Uterus (tissue), 3 donors: ENCODE measurements at regions not wholly inside any gene's neighbourhood (a gene's known extent, or its start where the extent isn't known, plus 50 kb on each side); places are given as distances from the start of the nearest gene placed in this dataset.

Experiments
- DNase-seq, 2 donors: peaks; one replicate each; pipeline ENCODE4 v3.0.0-alpha.2; 2019 to 2020
- H3K27ac ChIP-seq, 2 donors: fragments of 200-600 bp; sonication (generic); 1 replicate in 1 of 2; 2 replicates in 1 of 2; pipeline ENCODE4 v1.5.1; 2016 to 2018
- H3K27me3 ChIP-seq, 2 donors: fragments of 200-600 bp; sonication (generic); one replicate each; pipeline ENCODE4 v1.5.1; 2018 to 2019; ENCODE audit warnings: control low read depth in 1 of 2
- H3K36me3 ChIP-seq, 2 donors: fragments of 200-600 bp; sonication (generic); one replicate each; pipeline ENCODE4 v1.5.1; 2019; ENCODE audit warnings: control low read depth in 1 of 2
- H3K4me1 ChIP-seq, 2 donors: fragments of 200-600 bp; sonication (generic); one replicate each; pipeline ENCODE4 v1.5.1; 2018 to 2019; ENCODE audit warnings: control low read depth in 1 of 2
- H3K4me3 ChIP-seq, 2 donors: fragments of 200-600 bp; sonication (generic); 1 replicate in 1 of 2; 2 replicates in 1 of 2; pipeline ENCODE4 v1.5.1; 2018 to 2019; ENCODE audit warnings: mild to moderate bottlenecking in 1 of 2
- H3K9me3 ChIP-seq, 2 donors: fragments of 200-600 bp; sonication (generic); one replicate each; pipeline ENCODE4 v1.5.1; 2019; ENCODE audit warnings: control low read depth in 1 of 2
- CTCF ChIP-seq, 4 experiments: fragments of 200-600 bp in 2 of 4; fragments of 450-650 bp in 2 of 4; sonication (generic) in 2 of 4; IDR thresholded peaks; one replicate each; pipeline ENCODE4 v1.5.1; 2016 to 2019; ENCODE audit warnings: antibody characterized with exemption in 4 of 4, mild to moderate bottlenecking in 2 of 4, moderate library complexity in 1 of 4
- POLR2A ChIP-seq, 2 donors: fragments of 450-650 bp; IDR thresholded peaks; one replicate each; pipeline ENCODE4 v1.6.1; 2016; ENCODE audit warnings: antibody characterized with exemption in 2 of 2, mild to moderate bottlenecking in 1 of 2, moderate library complexity in 1 of 2
- intact Hi-C: fragments of 100-400 bp; cut with DNase I; formaldehyde crosslinking; loops from one replicate; pipeline ENCODE4 v1.15.1; 2023; ENCODE audit warnings: low total_unique reads
- donor health status: DM: yes; HTN: yes; CAD: no.

GRCh38 chr2:128834880-128835252, 516.2 kb upstream of the HS6ST1 start:
- no peaks in the 10 kb centered on the region for H3K9me3 ChIP-seq
- intact Hi-C loops = no loop called here
- H3K4me3 ChIP-seq = no peak overlapping the region
- H3K36me3 ChIP-seq = no peaks in the 10 kb centered on the region
- no peaks in the 10 kb centered on the region for H3K27me3 ChIP-seq
- H3K27ac ChIP-seq = no peak overlapping the region
- DNase-seq = no peak
- no peaks in the 10 kb centered on the region for H3K4me1 ChIP-seq
- no peak for TF ChIP-seq CTCF (IDR thresholded peaks at IDR 0.05)
- no peak for TF ChIP-seq POLR2A (IDR thresholded peaks at IDR 0.05)

DNA sequence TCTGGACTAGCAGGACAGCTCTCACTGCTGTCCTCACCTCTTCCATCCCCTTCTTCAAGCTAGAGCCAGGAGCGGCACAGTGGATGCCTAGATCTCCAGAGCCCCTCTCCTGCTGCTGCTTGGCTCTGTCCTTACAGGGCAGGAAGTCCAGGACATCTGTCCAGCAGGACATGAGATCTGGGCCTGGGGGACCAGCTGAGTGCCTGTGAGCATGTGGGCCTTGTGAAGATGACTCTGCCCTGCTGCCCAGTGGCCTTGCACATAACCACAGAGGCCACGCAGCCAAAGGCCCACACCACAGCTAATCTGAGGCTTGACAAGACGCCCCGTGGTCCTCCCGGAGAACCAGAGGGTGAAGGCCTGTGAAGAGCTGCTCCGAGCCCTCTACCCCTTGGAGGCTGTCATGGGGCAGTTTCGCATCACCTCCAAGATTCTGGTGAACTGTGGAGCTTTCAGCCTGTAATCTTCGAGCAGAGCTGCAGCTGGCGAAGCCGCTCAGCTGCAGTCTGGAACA, 516.7 kb upstream of the HS6ST1 start:
- TF ChIP-seq CTCF (IDR thresholded peaks at IDR 0.05) = no peak
- TF ChIP-seq POLR2A (IDR thresholded peaks at IDR 0.05) = no peak
- H3K27me3 ChIP-seq = no peaks in the 10 kb centered on the region
- no peak overlapping the region for H3K4me3 ChIP-seq
- no peaks in the 10 kb centered on the region for H3K36me3 ChIP-seq
- H3K27ac ChIP-seq = no peak overlapping the region
- H3K9me3 ChIP-seq = no peaks in the 10 kb centered on the region
- no peak for DNase-seq
- intact Hi-C loops = no loop called here
- no peaks in the 10 kb centered on the region for H3K4me1 ChIP-seq

DNA sequence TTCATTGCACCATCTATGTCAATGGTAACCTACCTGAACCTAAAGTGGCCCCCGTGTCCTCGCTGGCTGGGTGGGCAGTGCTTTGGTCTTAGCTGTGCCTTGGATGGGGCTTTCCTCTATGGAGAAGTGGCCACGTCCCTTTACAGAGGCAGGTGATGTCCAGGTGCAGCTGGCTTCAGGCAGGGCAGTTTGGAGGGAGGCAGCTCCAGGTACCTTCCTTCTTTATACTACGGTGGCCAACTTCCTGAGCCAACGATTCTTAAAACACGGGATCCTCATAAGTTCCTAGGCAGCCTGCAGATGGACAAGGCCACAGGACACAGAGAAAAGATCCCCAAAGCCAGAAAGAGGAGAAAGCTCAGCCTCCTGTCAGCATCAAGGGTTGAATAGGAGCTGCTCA, 517.3 kb upstream of the HS6ST1 start:
- DNase-seq = no peak
- H3K27me3 ChIP-seq = no peaks in the 10 kb centered on the region

DNA sequence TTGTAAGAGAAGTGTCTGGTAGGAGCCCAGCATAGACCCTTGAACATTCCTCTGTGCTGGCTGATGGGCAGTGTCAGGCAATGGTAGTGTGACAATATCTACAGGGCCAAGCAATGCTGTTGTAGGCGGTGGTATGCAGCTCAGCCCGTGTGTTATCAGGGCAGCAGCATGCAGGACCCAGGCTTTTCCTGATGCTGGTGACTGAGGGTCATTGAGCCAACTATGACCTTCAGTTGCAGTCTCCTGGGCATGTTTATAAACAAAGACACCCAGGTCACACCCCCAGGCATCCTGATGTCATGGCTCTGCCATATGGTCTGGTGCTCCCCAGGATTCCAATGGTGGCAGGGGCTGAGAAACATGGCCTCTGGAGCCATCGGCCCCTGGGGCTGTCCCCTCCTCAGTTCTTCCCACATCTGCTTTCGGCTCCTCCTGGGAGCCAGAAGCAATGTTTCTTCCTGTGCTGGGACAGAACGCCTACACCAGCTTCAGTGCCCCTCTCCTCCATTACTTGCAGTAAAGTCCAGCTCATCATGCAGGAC, 518.0 kb upstream of the HS6ST1 start:
- Histone ChIP-seq H3K27ac (no peak overlapping the region), H3K36me3 (no peaks in the 10 kb centered on the region), H3K4me1 (no peaks in the 10 kb centered on the region), H3K27me3 (no peaks in the 10 kb centered on the region), H3K4me3 (no peak overlapping the region), H3K9me3 (no peaks in the 10 kb centered on the region)
- TF ChIP-seq CTCF (IDR thresholded peaks at IDR 0.05) (no peak), POLR2A (IDR thresholded peaks at IDR 0.05) (no peak)
- intact Hi-C loops = no loop called here
- DNase-seq = no peak

More for the DNA sequence above, 517.3 kb upstream of the HS6ST1 start:
- H3K9me3 ChIP-seq = no peaks in the 10 kb centered on the region
- H3K27ac ChIP-seq = no peak overlapping the region
- no peaks in the 10 kb centered on the region for H3K36me3 ChIP-seq
- no peak for TF ChIP-seq CTCF (IDR thresholded peaks at IDR 0.05)
- no peak for TF ChIP-seq POLR2A (IDR thresholded peaks at IDR 0.05)
- intact Hi-C loops = no loop called here
- no peaks in the 10 kb centered on the region for H3K4me1 ChIP-seq
- H3K4me3 ChIP-seq = no peak overlapping the region

GRCh38 chr2:128838244-128838643, 519.6 kb upstream of the HS6ST1 start:
- Histone ChIP-seq H3K9me3 (no peaks in the 10 kb centered on the region), H3K4me3 (no peak overlapping the region), H3K27me3 (no peaks in the 10 kb centered on the region), H3K36me3 (no peaks in the 10 kb centered on the region), H3K27ac (no peak overlapping the region), H3K4me1 (no peaks in the 10 kb centered on the region)
- TF ChIP-seq CTCF (IDR thresholded peaks at IDR 0.05) = no peak
- no peak for TF ChIP-seq POLR2A (IDR thresholded peaks at IDR 0.05)
- DNase-seq = no peak
- intact Hi-C loops = no loop called here
